ENCODE measurements at regions not wholly inside any gene's neighbourhood (a gene's known extent, or its start where the extent isn't known, plus 50 kb on each side); places are given as distances from the start of the nearest gene placed in this dataset.

- H3K9me2 ChIP-seq (ENCODE audit: low read depth, low read length), result no peaks in the 10 kb centered on the region
- no peaks in the 10 kb centered on the region for H3K36me3 ChIP-seq (ENCODE audit: insufficient read depth, low read length)
- H3K4me1 ChIP-seq (ENCODE audit: insufficient read depth, low read length, severe bottlenecking), result no peaks in the 10 kb centered on the region
- no peaks in the 10 kb centered on the region for H3K27me3 ChIP-seq (ENCODE audit: insufficient read depth, low read length)
- H3K9ac ChIP-seq (ENCODE audit: low read length), result no peak overlapping the region
- no peak overlapping the region for H3K27ac ChIP-seq (ENCODE audit: low read depth, low read length, poor library complexity, severe bottlenecking)
- H3K4me2 ChIP-seq (ENCODE audit: low read length), result no peak overlapping the region
- no peak overlapping the region for H3K4me3 ChIP-seq (ENCODE audit: low read depth, low read length, poor library complexity, severe bottlenecking)
- no peaks in the 10 kb centered on the region for H4K20me1 ChIP-seq (ENCODE audit: insufficient read depth, low read length)
- H3F3A ChIP-seq (ENCODE audit: insufficient read depth, low read length), result no peaks in the 10 kb centered on the region
- H2AFZ ChIP-seq (ENCODE audit: low read length), result no peak overlapping the region
- no peaks in the 10 kb centered on the region for H3K79me2 ChIP-seq (ENCODE audit: insufficient read depth, low read length)
- TF ChIP-seq CTCF (IDR thresholded peaks at IDR 0.05; ENCODE audit: low read length) (no peak), EZH2 (IDR thresholded peaks at IDR 0.05; ENCODE audit: borderline replicate concordance, low read length) (no peak)
- H3K9me3 ChIP-seq (ENCODE audit: low read length), result no peaks in the 10 kb centered on the region
Observed at GRCh38 chr9:30235068-30235467, 2149.4 kb upstream of the ACO1 start.

- Histone ChIP-seq H3F3A (ENCODE audit: insufficient read depth, low read length) (no peaks in the 10 kb centered on the region), H3K9ac (ENCODE audit: low read length) (no peak overlapping the region), H2AFZ (ENCODE audit: low read length) (no peak overlapping the region), H4K20me1 (ENCODE audit: insufficient read depth, low read length) (no peaks in the 10 kb centered on the region), H3K27me3 (ENCODE audit: insufficient read depth, low read length) (no peaks in the 10 kb centered on the region), H3K4me3 (ENCODE audit: low read depth, low read length, poor library complexity, severe bottlenecking) (no peak overlapping the region), H3K36me3 (ENCODE audit: insufficient read depth, low read length) (no peaks in the 10 kb centered on the region), H3K79me2 (ENCODE audit: insufficient read depth, low read length) (no peaks in the 10 kb centered on the region), H3K9me2 (ENCODE audit: low read depth, low read length) (no peaks in the 10 kb centered on the region), H3K4me1 (ENCODE audit: insufficient read depth, low read length, severe bottlenecking) (no peaks in the 10 kb centered on the region), H3K4me2 (ENCODE audit: low read length) (no peak overlapping the region), H3K9me3 (ENCODE audit: low read length) (no peaks in the 10 kb centered on the region), H3K27ac (ENCODE audit: low read depth, low read length, poor library complexity, severe bottlenecking) (no peak overlapping the region)
- TF ChIP-seq CTCF (IDR thresholded peaks at IDR 0.05; ENCODE audit: low read length), result no peak
- TF ChIP-seq EZH2 (IDR thresholded peaks at IDR 0.05; ENCODE audit: borderline replicate concordance, low read length), result no peak
Observed at GRCh38 chr9:30235564-30235963, 2148.9 kb upstream of the ACO1 start.

GRCh38 chr9:30239878-30240277 lies 2144.6 kb upstream of the ACO1 start:
- Histone ChIP-seq H3K79me2 (ENCODE audit: insufficient read depth, low read length) (no peaks in the 10 kb centered on the region), H3F3A (ENCODE audit: insufficient read depth, low read length) (no peaks in the 10 kb centered on the region), H3K9ac (ENCODE audit: low read length) (no peak overlapping the region), H3K4me2 (ENCODE audit: low read length) (no peak overlapping the region), H3K9me2 (ENCODE audit: low read depth, low read length) (no peaks in the 10 kb centered on the region), H2AFZ (ENCODE audit: low read length) (no peak overlapping the region), H3K27me3 (ENCODE audit: insufficient read depth, low read length) (no peaks in the 10 kb centered on the region), H3K4me3 (ENCODE audit: low read depth, low read length, poor library complexity, severe bottlenecking) (no peak overlapping the region), H3K36me3 (ENCODE audit: insufficient read depth, low read length) (no peaks in the 10 kb centered on the region), H4K20me1 (ENCODE audit: insufficient read depth, low read length) (no peaks in the 10 kb centered on the region), H3K9me3 (ENCODE audit: low read length) (no peaks in the 10 kb centered on the region), H3K27ac (ENCODE audit: low read depth, low read length, poor library complexity, severe bottlenecking) (no peak overlapping the region), H3K4me1 (ENCODE audit: insufficient read depth, low read length, severe bottlenecking) (no peaks in the 10 kb centered on the region)
- TF ChIP-seq CTCF (IDR thresholded peaks at IDR 0.05; ENCODE audit: low read length) (no peak), EZH2 (IDR thresholded peaks at IDR 0.05; ENCODE audit: borderline replicate concordance, low read length) (no peak)
